Erythroblast (primary cell): ENCODE measurements at regions not wholly inside any gene's neighbourhood (a gene's known extent, or its start where the extent isn't known, plus 50 kb on each side); places are given as distances from the start of the nearest gene placed in this dataset.

Experiments used
- DNase-seq, 2 experiments: peaks; one replicate each; lab custom pipeline; 2025; lab: John Stamatoyannopoulos, UW
- GATA1 ChIP-seq: IDR thresholded peaks from 2 replicates; pipeline ENCODE4 v1.6.1; 2011; ENCODE audit warnings: low read depth, mild to moderate bottlenecking, control low read depth, low read length, moderate library complexity
- POLR2A ChIP-seq: IDR thresholded peaks from 2 replicates; pipeline ENCODE4 v1.6.1; 2011; ENCODE audit warnings: mild to moderate bottlenecking, low read length

- TF ChIP-seq POLR2A: no peak
- TF ChIP-seq GATA1: no peak
- no peak for DNase-seq
These were observed 83.5 kb upstream of the AFF2 start for GRCh38 chrX:148416931-148417330.

GRCh38 chrX:148417934-148418333 lies 82.5 kb upstream of the AFF2 start:
- TF ChIP-seq GATA1 (no peak), POLR2A (no peak)
- no peak for DNase-seq

GRCh38 chrX:148422526-148422925 lies 77.9 kb upstream of the AFF2 start:
- DNase-seq: no peak

GRCh38 chrX:148424570-148424969 lies 75.8 kb upstream of the AFF2 start:
- no peak for TF ChIP-seq GATA1
- no peak for DNase-seq

More at GRCh38 chrX:148422526-148422925, 77.9 kb upstream of the AFF2 start:
- TF ChIP-seq POLR2A (no peak), GATA1 (no peak)

- DNase-seq: no peak
- TF ChIP-seq GATA1 (no peak), POLR2A (no peak)
These were observed 74.0 kb upstream of the AFF2 start for GRCh38 chrX:148426467-148426866.

- DNase-seq: no peak
- TF ChIP-seq GATA1 (no peak), POLR2A (no peak)
These were observed 59.0 kb upstream of the AFF2 start for GRCh38 chrX:148441387-148441786.

GRCh38 chrX:148443216-148443615 lies 57.2 kb upstream of the AFF2 start:
- no peak for TF ChIP-seq GATA1
- TF ChIP-seq POLR2A: no peak
- DNase-seq: no peak

GRCh38 chrX:148448686-148449085 lies 51.7 kb upstream of the AFF2 start:
- TF ChIP-seq GATA1 (no peak), POLR2A (no peak)
- no peak for DNase-seq
